K562 (cell line): ENCODE measurements at regions not wholly inside any gene's neighbourhood (a gene's known extent, or its start where the extent isn't known, plus 50 kb on each side); places are given as distances from the start of the nearest gene placed in this dataset.

Experiments used
- ARID2 ChIP-seq: fragments of 450-650 bp; IDR thresholded peaks from 2 replicates; pipeline ENCODE4 v1.6.1; 2017; ENCODE audit warnings: antibody characterized with exemption, mild to moderate bottlenecking
- BHLHE40 ChIP-seq: IDR thresholded peaks from 2 replicates; pipeline ENCODE4 v1.6.1; 2011; ENCODE audit warnings: low read length, improper control_type of control experiment
- CREB1 ChIP-seq, 2 experiments: sonication (generic) in 1 of 2; formaldehyde crosslinking in 1 of 2; IDR thresholded peaks; 2 replicates each; pipeline versions ENCODE4 v1.6.1 to v1.8.0; 2012 to 2022; ENCODE audit warnings: inconsistent platforms in 1 of 2, mild to moderate bottlenecking in 1 of 2, missing genetic modification reagents in 1 of 2, moderate library complexity in 1 of 2
- EZH2 ChIP-seq: IDR thresholded peaks from 2 replicates; pipeline ENCODE4 v1.6.1; 2012; ENCODE audit warnings: low read depth, mild to moderate bottlenecking, inconsistent platforms, low read length, borderline replicate concordance
- POLR2A ChIP-seq: fragments of 450-650 bp; conservative IDR thresholded peaks from 2 replicates; pipeline ENCODE4 v1.6.1; 2016
- PTBP1 ChIP-seq: fragments of 200-400 bp; formaldehyde crosslinking; IDR thresholded peaks from 2 replicates; pipeline ENCODE4 v1.6.1; 2017; ENCODE audit warnings: low read depth, low read length
- SP2 ChIP-seq: IDR thresholded peaks from 2 replicates; pipeline ENCODE4 v1.6.1; 2011; ENCODE audit warnings: mild to moderate bottlenecking, low read depth, low read length, moderate library complexity; ENCODE audit not compliant: poor library complexity, severe bottlenecking; ENCODE audit errors: extremely low read depth
- ZNF239 ChIP-seq: fragments of 250-450 bp; sonication (Bioruptor Pico); IDR thresholded peaks from 2 replicates; pipeline ENCODE4 v1.4.0; 2020; ENCODE audit warnings: mild to moderate bottlenecking
- ZNF436 ChIP-seq: fragments of 250-450, 450-650 bp; sonication (Bioruptor Pico); formaldehyde crosslinking; IDR thresholded peaks from 2 replicates; pipeline ENCODE4 v1.7.0; 2020; ENCODE audit warnings: mild to moderate bottlenecking
- TF ChIP-seq, protein P1 (sequence below): fragments of 250-450 bp; sonication (Bioruptor Pico); IDR thresholded peaks from 2 replicates; pipeline ENCODE4 v1.8.0; 2021; ENCODE audit warnings: borderline replicate concordance, mild to moderate bottlenecking, moderate library complexity; ENCODE audit not compliant: poor library complexity, severe bottlenecking
- TF ChIP-seq, protein P2 (sequence below), 3 experiments: IDR thresholded peaks in 2 of 3; conservative IDR thresholded peaks in 1 of 3; 2 replicates each; pipeline ENCODE4 v1.5.1; 2011 to 2012; ENCODE audit warnings: low read length in 3 of 3, mild to moderate bottlenecking in 3 of 3, control low read depth in 2 of 3, improper control_type of control experiment in 1 of 3, inconsistent platforms in 1 of 3, low read depth in 1 of 3, mixed read lengths in 1 of 3, moderate library complexity in 1 of 3; ENCODE audit not compliant: insufficient read depth in 2 of 3
- TF ChIP-seq, protein P3 (sequence below): IDR thresholded peaks from 2 replicates; pipeline ENCODE4 v1.6.1; 2011; ENCODE audit warnings: borderline replicate concordance, low read depth, mild to moderate bottlenecking, moderate library complexity, low read length; ENCODE audit not compliant: insufficient read depth, poor library complexity, severe bottlenecking

DNA sequence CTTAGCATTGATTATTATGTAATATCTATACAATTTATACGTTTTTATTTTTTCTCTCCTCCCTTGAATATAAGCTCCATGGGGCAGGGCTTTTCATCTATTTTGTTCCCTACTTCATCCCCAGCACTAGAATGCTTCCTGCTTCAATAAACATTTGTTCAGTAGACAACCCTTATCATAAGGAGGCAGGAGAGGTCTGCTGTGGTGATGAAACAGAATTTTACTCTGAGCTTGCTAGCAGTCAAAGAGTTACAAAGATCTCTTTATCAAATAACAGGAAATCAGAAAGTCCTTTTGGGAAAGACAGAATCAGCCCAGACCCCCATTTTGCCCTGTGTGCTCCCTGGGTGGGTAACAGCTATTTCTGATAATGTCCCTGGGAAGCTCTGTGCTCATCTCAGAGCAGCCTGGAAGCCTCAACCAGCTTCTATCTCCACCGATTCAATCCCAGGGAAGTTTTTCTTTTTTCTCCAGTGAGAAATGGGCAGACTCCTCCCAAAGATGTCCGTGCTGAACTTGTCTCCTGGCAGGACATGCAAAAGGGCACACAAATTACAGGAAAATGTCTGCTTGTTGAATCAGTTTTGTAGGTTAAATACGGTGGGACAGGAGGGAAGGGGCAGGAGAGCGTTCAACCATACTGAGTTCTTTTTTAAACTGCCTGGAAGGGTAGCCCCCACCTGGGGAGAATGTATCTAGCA lies 84.7 kb upstream of the PKDCC start:
- TF ChIP-seq ARID2 (no peak), ZNF239 (CRISPR knock-in tag) (no peak), BHLHE40 (no peak), CREB1 (IDR thresholded peaks at IDR 0.05) (no peak), CREB1 (CRISPR knock-in tag; IDR thresholded peaks at IDR 0.05) (no peak), PTBP1 (no peak), EZH2 (no peak), ZNF436 (no peak), SP2 (no peak), POLR2A (no peak)
- TF ChIP-seq, protein P1, sequence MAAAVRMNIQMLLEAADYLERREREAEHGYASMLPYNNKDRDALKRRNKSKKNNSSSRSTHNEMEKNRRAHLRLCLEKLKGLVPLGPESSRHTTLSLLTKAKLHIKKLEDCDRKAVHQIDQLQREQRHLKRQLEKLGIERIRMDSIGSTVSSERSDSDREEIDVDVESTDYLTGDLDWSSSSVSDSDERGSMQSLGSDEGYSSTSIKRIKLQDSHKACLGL (CRISPR knock-in tag) = no peak
- TF ChIP-seq, protein P2, sequence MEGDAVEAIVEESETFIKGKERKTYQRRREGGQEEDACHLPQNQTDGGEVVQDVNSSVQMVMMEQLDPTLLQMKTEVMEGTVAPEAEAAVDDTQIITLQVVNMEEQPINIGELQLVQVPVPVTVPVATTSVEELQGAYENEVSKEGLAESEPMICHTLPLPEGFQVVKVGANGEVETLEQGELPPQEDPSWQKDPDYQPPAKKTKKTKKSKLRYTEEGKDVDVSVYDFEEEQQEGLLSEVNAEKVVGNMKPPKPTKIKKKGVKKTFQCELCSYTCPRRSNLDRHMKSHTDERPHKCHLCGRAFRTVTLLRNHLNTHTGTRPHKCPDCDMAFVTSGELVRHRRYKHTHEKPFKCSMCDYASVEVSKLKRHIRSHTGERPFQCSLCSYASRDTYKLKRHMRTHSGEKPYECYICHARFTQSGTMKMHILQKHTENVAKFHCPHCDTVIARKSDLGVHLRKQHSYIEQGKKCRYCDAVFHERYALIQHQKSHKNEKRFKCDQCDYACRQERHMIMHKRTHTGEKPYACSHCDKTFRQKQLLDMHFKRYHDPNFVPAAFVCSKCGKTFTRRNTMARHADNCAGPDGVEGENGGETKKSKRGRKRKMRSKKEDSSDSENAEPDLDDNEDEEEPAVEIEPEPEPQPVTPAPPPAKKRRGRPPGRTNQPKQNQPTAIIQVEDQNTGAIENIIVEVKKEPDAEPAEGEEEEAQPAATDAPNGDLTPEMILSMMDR (IDR thresholded peaks at IDR 0.05 in 2 of 3, conservative IDR thresholded peaks at IDR 0.05 in 1 of 3; ENCODE audit: insufficient read depth in 2 of 3, low read depth in 1 of 3, low read length in 3 of 3) = no peak
- TF ChIP-seq, protein P3, sequence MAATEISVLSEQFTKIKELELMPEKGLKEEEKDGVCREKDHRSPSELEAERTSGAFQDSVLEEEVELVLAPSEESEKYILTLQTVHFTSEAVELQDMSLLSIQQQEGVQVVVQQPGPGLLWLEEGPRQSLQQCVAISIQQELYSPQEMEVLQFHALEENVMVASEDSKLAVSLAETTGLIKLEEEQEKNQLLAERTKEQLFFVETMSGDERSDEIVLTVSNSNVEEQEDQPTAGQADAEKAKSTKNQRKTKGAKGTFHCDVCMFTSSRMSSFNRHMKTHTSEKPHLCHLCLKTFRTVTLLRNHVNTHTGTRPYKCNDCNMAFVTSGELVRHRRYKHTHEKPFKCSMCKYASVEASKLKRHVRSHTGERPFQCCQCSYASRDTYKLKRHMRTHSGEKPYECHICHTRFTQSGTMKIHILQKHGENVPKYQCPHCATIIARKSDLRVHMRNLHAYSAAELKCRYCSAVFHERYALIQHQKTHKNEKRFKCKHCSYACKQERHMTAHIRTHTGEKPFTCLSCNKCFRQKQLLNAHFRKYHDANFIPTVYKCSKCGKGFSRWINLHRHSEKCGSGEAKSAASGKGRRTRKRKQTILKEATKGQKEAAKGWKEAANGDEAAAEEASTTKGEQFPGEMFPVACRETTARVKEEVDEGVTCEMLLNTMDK = no peak
